Stimulated activated effector memory CD8-positive, alpha-beta T cell treated with anti-CD3 and anti-CD28 coated beads, Interleukin-12 subunit alpha, Interleukin-12 subunit beta, amount 100 ng/mL, for 72 hours (primary cell): ENCODE measurements at regions not wholly inside any gene's neighbourhood (a gene's known extent, or its start where the extent isn't known, plus 50 kb on each side); places are given as distances from the start of the nearest gene placed in this dataset.
"Not testable (repeated sequence)": the region's sequence is repeated elsewhere in the genome, so short reads cannot be mapped to it uniquely, and the experiment has no call there.

Experiments
- ATAC-seq: fragments of 150-1000 bp; cut with Tn5 transposase; 2 replicates; pipeline ENCODE4 v1.10.0; 2021
- DNase-seq, 2 donors: peaks; one replicate each; pipeline ENCODE4 v3.0.0; 2021 to 2022; ENCODE audit warnings: low spot score in 2 of 2
- H3K27ac Mint-ChIP-seq: one replicate; pipeline ENCODE4 v1.8.0; 2022; ENCODE audit warnings: mild to moderate bottlenecking, mixed read lengths
- H3K36me3 Mint-ChIP-seq: one replicate; pipeline ENCODE4 v1.8.0; 2022; ENCODE audit warnings: mild to moderate bottlenecking, mixed read lengths
- H3K4me1 Mint-ChIP-seq: one replicate; pipeline ENCODE4 v1.8.0; 2022; ENCODE audit warnings: mixed read lengths
- H3K4me3 Mint-ChIP-seq: one replicate; pipeline ENCODE4 v1.8.0; 2022; ENCODE audit warnings: mild to moderate bottlenecking, mixed read lengths
- H3K9me3 Mint-ChIP-seq: one replicate; pipeline ENCODE4 v1.8.0; 2022; ENCODE audit warnings: mixed read lengths

- H3K36me3 Mint-ChIP-seq, result no peaks in the 10 kb centered on the region
- DNase-seq (no peak), ATAC-seq (peak; percentile 62)
- peak overlapping the region; percentile 68 for H3K27ac Mint-ChIP-seq
- H3K9me3 Mint-ChIP-seq, result no peaks in the 10 kb centered on the region
- peaks cover 30% of the 10 kb centered on the region for H3K4me1 Mint-ChIP-seq
- H3K4me3 Mint-ChIP-seq, result no peak overlapping the region
Observed at GRCh38 chr10:6958254-6958653, 378.2 kb upstream of the PRKCQ start.

- H3K4me3 Mint-ChIP-seq, result no peak overlapping the region
Observed at GRCh38 chr10:6957851-6958250, 377.8 kb upstream of the PRKCQ start.

GRCh38 chr10:6956562-6956961 lies 376.5 kb upstream of the PRKCQ start:
- no peak overlapping the region for H3K4me3 Mint-ChIP-seq
- no peak overlapping the region for H3K27ac Mint-ChIP-seq
- H3K9me3 Mint-ChIP-seq, result no peaks in the 10 kb centered on the region
- H3K4me1 Mint-ChIP-seq, result peaks cover 24% of the 10 kb centered on the region
- H3K36me3 Mint-ChIP-seq, result no peaks in the 10 kb centered on the region
- ATAC-seq (no peak), DNase-seq (no peak)

More at GRCh38 chr10:6957851-6958250, 377.8 kb upstream of the PRKCQ start:
- ATAC-seq (no peak), DNase-seq (no peak)
- H3K27ac Mint-ChIP-seq, result peak overlapping the region; percentile 68
- no peaks in the 10 kb centered on the region for H3K9me3 Mint-ChIP-seq
- no peaks in the 10 kb centered on the region for H3K36me3 Mint-ChIP-seq
- peaks cover 27% of the 10 kb centered on the region for H3K4me1 Mint-ChIP-seq

GRCh38 chr10:6953271-6953801 lies 373.3 kb upstream of the PRKCQ start:
- ATAC-seq, result no peak

GRCh38 chr10:6951732-6952131 lies 371.7 kb upstream of the PRKCQ start:
- Mint-ChIP-seq H3K36me3 (no peaks in the 10 kb centered on the region), H3K27ac (no peak overlapping the region), H3K4me3 (no peak overlapping the region), H3K4me1 (peaks cover 8% of the 10 kb centered on the region), H3K9me3 (no peaks in the 10 kb centered on the region)
- ATAC-seq (no peak), DNase-seq (no peak)

More at GRCh38 chr10:6953271-6953801, 373.3 kb upstream of the PRKCQ start:
- no peak for DNase-seq
- Mint-ChIP-seq H3K27ac (no peak overlapping the region), H3K4me3 (no peak overlapping the region), H3K9me3 (no peaks in the 10 kb centered on the region), H3K36me3 (no peaks in the 10 kb centered on the region), H3K4me1 (peaks cover 16% of the 10 kb centered on the region)

GRCh38 chr10:6950133-6950532 lies 370.1 kb upstream of the PRKCQ start:
- Mint-ChIP-seq H3K27ac (no peak overlapping the region), H3K4me1 (peaks cover 8% of the 10 kb centered on the region), H3K9me3 (no peaks in the 10 kb centered on the region), H3K36me3 (no peaks in the 10 kb centered on the region), H3K4me3 (no peak overlapping the region)
- ATAC-seq (peak; percentile 67), DNase-seq (no peak)

- H3K4me3 Mint-ChIP-seq, result no peak overlapping the region
- no peak for ATAC-seq
- no peaks in the 10 kb centered on the region for H3K36me3 Mint-ChIP-seq
- no peaks in the 10 kb centered on the region for H3K9me3 Mint-ChIP-seq
- H3K4me1 Mint-ChIP-seq, result no peaks in the 10 kb centered on the region
- DNase-seq, result no peak
- no peak overlapping the region for H3K27ac Mint-ChIP-seq
Observed at GRCh38 chr10:6944436-6944835, 364.4 kb upstream of the PRKCQ start.

GRCh38 chr10:6938384-6938783 lies 358.3 kb upstream of the PRKCQ start:
- no peak for DNase-seq
- Mint-ChIP-seq H3K27ac (no peak overlapping the region), H3K4me1 (no peaks in the 10 kb centered on the region), H3K9me3 (no peaks in the 10 kb centered on the region), H3K36me3 (no peaks in the 10 kb centered on the region), H3K4me3 (no peak overlapping the region)
- ATAC-seq, result no peak

GRCh38 chr10:6936931-6937330 lies 356.9 kb upstream of the PRKCQ start:
- H3K4me1 Mint-ChIP-seq, result no peaks in the 10 kb centered on the region
- H3K36me3 Mint-ChIP-seq, result no peaks in the 10 kb centered on the region
- no peak for ATAC-seq
- H3K9me3 Mint-ChIP-seq, result no peaks in the 10 kb centered on the region
- no peak for DNase-seq
- no peak overlapping the region for H3K27ac Mint-ChIP-seq
- H3K4me3 Mint-ChIP-seq, result no peak overlapping the region

GRCh38 chr10:6929148-6929830 lies 349.2 kb upstream of the PRKCQ start:
- DNase-seq (no peak), ATAC-seq (no peak)
- Mint-ChIP-seq H3K27ac (peak overlapping the region; percentile 97), H3K4me3 (peak overlapping the region; percentile 68), H3K4me1 (peaks cover 58% of the 10 kb centered on the region), H3K9me3 (peaks cover 2% of the 10 kb centered on the region), H3K36me3 (no peaks in the 10 kb centered on the region)

- Mint-ChIP-seq H3K27ac (peak overlapping the region; percentile 97), H3K4me1 (peaks cover 62% of the 10 kb centered on the region), H3K4me3 (peak overlapping the region; percentile 68), H3K9me3 (peaks cover 2% of the 10 kb centered on the region), H3K36me3 (no peaks in the 10 kb centered on the region)
- DNase-seq (no peak), ATAC-seq (peak; percentile 51)
Observed at GRCh38 chr10:6928586-6928985, 348.5 kb upstream of the PRKCQ start.

- Mint-ChIP-seq H3K9me3 (peaks cover 2% of the 10 kb centered on the region), H3K36me3 (no peaks in the 10 kb centered on the region), H3K27ac (peak overlapping the region; percentile 97), H3K4me3 (peak overlapping the region; percentile 68), H3K4me1 (peaks cover 62% of the 10 kb centered on the region)
- DNase-seq (no peak), ATAC-seq (no peak)
Observed at GRCh38 chr10:6926971-6927370, 346.9 kb upstream of the PRKCQ start.

- peak overlapping the region; percentile 68 for H3K4me3 Mint-ChIP-seq
Observed at GRCh38 chr10:6925146-6925545, 345.1 kb upstream of the PRKCQ start.

GRCh38 chr10:6924166-6924565 lies 344.1 kb upstream of the PRKCQ start:
- H3K9me3 Mint-ChIP-seq, result no peaks in the 10 kb centered on the region
- H3K36me3 Mint-ChIP-seq, result no peaks in the 10 kb centered on the region
- H3K4me1 Mint-ChIP-seq, result peaks cover 62% of the 10 kb centered on the region
- ATAC-seq (no peak), DNase-seq (no peak)
- H3K4me3 Mint-ChIP-seq, result no peak overlapping the region
- no peak overlapping the region for H3K27ac Mint-ChIP-seq

More at GRCh38 chr10:6925146-6925545, 345.1 kb upstream of the PRKCQ start:
- DNase-seq (no peak), ATAC-seq (no peak)
- H3K9me3 Mint-ChIP-seq, result peaks cover under 1% of the 10 kb centered on the region
- H3K27ac Mint-ChIP-seq, result peak overlapping the region; percentile 97
- peaks cover 67% of the 10 kb centered on the region for H3K4me1 Mint-ChIP-seq
- H3K36me3 Mint-ChIP-seq, result no peaks in the 10 kb centered on the region

GRCh38 chr10:6921026-6921425 lies 340.9 kb upstream of the PRKCQ start:
- H3K9me3 Mint-ChIP-seq, H3K4me3 Mint-ChIP-seq, H3K36me3 Mint-ChIP-seq, H3K27ac Mint-ChIP-seq, DNase-seq, ATAC-seq: not testable (repeated sequence)
- H3K4me1 Mint-ChIP-seq, result peaks cover 46% of the 10 kb centered on the region
